ENCODE measurements at regions not wholly inside any gene's neighbourhood (a gene's known extent, or its start where the extent isn't known, plus 50 kb on each side); places are given as distances from the start of the nearest gene placed in this dataset.

GRCh38 chr2:860259-860855 is 90.3 kb upstream of the SNTG2 start:
- no peak for DNase-seq

GRCh38 chr2:858646-859045 is 92.0 kb upstream of the SNTG2 start:
- no peak for DNase-seq

GRCh38 chr2:857937-858336 is 92.7 kb upstream of the SNTG2 start:
- no peak for DNase-seq

DNA sequence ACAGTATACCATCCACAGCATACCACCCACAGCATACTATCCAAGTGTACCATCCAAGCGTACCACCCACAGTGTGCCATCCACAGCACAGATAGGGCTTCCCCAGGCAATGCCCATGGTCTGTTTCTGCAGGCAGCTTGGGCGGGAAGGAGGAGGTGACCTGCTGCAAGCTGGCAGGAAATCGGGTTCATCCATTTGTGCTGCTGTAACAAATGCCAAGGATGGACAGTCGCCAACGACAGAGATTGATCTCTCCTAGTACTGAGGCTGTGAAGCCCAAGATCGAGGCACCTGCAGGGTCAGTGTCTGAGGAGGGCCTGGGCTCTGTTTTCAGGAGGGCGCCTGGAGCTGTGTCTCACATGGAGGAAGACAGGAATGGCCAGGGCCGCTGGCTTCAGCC is 93.6 kb upstream of the SNTG2 start:
- no peak for DNase-seq

GRCh38 chr2:856456-856855 is 94.2 kb upstream of the SNTG2 start:
- DNase-seq = no peak

- DNase-seq = no peak
Measured at GRCh38 chr2:856041-856440, 94.6 kb upstream of the SNTG2 start.

DNA sequence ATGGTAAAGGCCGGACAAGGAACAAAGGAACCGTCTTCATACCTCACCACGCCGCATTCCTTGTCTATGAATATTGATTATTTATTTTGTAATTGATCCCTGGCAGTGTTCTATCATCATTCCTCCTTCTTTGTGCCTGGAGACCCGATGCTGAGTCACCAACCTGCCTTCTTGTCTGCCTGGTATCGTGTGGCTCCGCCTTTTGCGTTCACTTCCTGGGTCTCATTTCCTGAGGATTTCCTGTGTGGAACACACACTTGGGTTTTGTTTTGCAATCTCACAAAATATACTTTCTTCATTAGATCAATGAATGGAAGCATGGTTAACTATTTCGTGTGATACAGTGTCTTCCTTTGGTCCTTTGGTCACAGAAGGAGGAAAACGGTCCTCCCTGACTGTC is 95.5 kb upstream of the SNTG2 start:
- DNase-seq = no peak

DNA sequence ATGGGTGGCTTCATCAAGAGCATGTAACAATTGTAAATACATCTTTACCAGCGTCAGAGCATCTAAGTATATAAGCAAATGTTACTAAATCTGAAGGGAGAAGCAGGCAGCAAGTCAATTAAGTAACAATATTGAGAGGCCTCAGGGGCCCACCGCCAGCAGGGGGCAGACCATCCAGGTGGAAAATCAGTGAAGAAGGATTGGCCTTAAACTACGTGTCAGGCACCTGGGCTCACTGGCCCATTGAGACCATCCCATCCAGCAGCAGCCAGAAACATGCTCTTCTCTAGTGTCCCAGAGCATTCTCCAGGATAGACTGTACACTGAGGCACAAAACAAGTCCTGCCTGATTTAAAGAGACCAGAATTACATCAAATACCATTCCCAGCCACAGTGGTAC is 96.2 kb upstream of the SNTG2 start:
- no peak for DNase-seq

DNA sequence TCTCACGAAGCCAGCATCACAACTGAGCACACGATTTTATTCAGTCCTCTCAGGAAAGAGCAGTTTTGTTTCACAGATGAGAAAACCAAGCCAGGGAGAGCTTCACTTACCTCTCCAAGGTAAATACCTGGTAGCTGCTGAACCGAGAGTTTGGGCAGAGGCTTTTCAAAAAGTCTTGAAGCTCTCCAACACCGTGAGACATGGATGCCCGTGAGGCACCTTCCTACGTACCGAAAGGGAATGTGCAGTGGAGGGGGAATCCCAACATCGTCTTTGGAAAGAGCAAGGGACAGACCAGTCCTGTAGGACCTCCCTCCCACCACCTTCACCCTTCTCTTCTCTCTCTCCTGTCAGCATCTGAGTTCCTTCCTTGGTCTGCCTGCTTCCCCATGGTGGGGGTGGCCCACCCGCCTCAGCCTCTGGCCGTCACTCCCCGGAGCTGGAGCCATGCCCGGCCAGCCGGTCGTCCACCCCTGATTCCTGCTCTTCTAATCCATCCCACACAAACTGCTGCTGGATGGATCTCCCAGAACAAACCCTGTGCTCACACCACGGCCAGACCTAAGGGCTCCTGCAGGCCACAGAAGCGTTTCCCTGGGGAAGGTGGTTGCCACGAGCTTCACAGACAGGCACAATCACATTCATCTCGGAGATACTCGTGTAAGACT is 97.3 kb upstream of the SNTG2 start:
- no peak for DNase-seq

DNA sequence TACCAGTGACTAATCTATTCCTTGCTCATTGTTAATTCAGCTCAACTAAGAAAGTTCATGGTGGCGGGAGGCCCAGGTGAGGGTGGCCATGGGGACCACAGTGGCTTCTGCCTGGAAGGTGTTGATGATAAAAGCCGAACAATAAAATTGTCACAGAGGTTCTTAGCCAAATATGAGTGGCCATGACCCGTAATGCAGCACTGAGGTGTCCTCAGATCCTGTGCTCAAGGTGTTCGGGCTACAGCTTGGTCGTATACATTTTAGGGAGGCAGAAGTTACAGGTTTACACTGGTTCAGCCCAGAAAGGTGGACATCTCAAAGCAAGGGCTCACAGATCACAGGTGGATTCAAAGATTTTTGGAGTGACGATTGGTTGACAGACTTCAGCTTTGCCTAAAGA is 98.5 kb upstream of the SNTG2 start:
- no peak for DNase-seq

GRCh38 chr2:851680-852079 is 99.0 kb upstream of the SNTG2 start:
- DNase-seq = no peak

DNA sequence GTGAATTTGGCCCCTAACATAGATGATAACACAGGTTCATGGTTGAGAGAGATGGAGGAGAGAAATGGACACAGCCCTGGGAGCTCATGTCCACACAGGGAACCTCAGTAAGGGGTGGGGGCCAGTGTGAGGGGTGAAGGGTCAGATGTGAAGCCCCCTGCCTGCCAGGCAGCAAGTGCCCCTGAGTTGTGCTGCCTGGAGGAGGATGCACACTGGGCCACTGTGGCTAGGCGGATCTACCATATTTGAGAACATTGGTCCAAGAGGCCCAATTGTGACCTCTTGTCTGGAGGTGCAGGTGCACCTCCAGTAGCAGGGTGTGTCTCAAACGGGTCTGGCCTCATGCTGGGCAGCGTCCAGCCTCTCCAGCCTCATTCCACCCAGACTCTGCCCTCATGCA is 99.6 kb upstream of the SNTG2 start:
- no peak for DNase-seq

DNA sequence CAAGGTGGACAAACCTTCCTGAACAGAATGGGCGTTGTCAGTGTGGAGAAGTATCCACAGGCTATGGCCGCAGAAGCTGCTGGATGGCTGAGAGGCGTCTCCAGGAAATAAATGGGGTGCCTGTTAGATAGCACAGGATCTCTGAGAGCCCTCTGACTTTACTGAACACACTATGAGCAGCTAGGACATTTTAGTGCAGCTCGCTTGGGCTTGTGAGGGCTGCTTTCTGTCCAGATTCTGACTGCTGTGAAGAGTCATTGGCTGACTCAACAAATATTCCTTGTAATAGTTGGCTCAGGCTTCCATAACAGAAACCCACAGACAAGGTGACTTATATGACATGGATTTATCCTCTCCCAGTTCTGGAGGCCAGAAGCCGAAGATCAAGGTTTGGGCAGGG is 100.2 kb upstream of the SNTG2 start:
- DNase-seq = no peak

DNA sequence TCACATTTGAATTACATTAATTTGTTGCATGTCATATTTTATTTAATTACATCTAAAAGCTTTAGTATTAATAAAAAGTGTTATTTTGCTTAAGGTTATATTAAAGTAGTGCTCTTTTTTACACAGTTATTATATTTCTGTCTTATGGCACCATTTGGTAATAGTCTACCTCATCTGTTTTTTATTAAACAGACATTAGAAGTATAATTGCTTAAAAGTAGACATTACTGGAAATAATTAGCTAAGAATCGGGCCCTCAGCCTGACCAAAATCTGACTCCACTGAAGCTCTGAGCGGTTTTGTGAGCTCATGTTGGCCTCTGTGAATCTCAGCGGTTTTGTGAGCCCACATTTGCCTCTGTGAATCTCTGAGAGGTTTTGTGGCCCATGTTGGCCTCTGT is 102.5 kb upstream of the SNTG2 start:
- DNase-seq = peak; percentile 62

DNA sequence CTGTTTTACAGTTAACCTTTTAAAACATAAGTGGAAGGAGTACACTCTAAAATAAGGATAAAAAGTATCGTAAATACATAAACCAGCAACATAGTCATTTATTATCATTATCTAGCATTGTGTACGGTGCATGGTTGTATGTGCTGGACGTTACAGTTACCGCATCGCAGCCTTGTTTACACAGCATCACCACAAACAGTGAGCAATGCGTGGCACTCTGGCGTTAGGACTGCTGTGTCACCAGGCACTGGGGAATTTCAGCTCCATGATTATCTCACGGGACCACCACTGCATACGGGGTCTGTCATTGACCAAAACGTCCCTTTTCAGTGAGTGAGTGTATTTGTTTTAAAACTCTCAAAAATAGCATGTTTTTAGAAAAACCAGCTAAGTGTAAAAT is 103.0 kb upstream of the SNTG2 start:
- DNase-seq = no peak

DNA sequence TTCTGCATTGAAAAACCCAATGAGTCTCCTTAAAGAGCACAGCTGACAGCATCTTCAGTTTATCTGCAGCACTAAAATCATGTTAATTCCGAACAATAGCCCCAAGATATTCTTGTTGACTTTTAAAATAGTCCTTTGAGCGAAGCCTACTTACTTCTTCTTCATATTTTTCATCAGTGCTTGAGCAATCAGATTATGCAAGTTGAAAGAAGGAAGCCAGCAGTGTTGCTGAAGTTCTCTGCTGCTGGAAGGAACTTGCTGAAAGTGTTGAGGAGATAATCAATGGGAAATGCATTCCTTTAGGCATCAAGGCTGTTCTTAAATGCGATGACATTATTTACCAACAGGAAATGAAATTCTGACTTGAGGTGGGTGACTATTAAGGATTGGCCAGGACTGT is 105.9 kb upstream of the SNTG2 start:
- no peak for DNase-seq

GRCh38 chr2:842151-842803 is 108.4 kb upstream of the SNTG2 start:
- no peak for DNase-seq

DNA sequence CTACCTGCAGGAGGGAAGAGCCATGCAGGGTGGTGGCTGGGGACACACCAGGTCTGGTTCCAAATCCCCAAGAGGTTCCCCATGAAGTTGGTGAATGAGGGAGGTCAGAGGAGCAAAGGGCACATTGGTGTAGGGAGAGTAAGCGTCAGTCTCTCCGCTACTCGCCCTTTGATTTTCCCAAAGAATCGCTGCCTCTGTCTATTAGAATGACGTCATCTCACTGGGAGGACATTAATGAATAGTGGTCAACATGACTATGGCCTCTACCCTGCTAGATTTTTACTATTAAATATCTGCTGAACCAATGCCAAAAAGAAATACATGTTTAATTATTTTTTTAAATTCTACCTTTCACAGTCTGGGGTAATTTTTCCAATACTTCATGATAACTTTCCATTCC is 109.6 kb upstream of the SNTG2 start:
- no peak for DNase-seq

- no peak for DNase-seq
Measured at GRCh38 chr2:834233-834632, 116.4 kb upstream of the SNTG2 start.

DNA sequence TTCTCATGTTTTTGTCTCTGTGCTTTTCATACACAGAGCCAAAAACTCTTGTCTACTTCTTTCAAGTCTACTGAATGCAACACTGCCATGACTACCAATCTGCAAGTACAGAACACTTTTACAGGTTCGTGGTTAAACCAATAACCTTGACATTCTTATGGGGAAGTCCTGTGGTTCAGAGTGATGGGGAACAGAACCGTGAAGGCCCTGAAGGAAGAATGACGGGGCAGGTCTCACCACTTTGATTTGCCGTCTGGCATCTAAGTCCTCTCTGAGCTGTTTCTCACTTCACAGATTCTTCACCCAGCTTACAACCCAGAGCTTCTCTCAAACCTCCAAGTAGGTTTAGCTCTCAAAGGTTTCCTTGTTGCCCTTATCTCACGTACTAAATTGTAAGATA is 117.5 kb upstream of the SNTG2 start:
- no peak for DNase-seq

DNA sequence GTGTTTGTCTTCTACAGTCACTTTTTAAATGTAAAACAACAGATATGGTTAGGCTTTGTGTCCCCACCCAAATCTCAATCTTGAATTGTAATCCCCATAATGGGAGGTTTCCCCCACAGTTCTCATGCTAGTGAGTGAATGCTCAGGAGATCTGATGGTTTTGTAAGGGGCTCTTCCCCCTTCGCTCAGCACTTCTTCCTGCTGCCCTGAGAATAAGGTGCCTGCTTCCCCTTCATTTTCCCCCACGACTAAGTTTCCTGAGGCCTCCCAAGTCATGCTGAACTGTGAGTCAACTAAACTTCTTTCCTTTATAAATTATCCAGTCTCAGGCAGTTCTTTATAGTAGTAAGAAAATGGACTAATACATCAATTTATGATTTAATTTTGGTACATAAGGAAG is 118.0 kb upstream of the SNTG2 start:
- no peak for DNase-seq

- no peak for DNase-seq
Measured at GRCh38 chr2:831622-832021, 119.0 kb upstream of the SNTG2 start.

- no peak for DNase-seq
Measured at GRCh38 chr2:831225-831536, 119.5 kb upstream of the SNTG2 start.

GRCh38 chr2:830419-831224 is 120.0 kb upstream of the SNTG2 start:
- DNase-seq = no peak
